Thyroid gland (tissue), 4 donors: ENCODE measurements at regions not wholly inside any gene's neighbourhood (a gene's known extent, or its start where the extent isn't known, plus 50 kb on each side); places are given as distances from the start of the nearest gene placed in this dataset.

Experiments used
- DNase-seq, 2 donors: peaks; one replicate each; pipeline ENCODE4 v3.0.0-alpha.2; 2019
- H3K27ac ChIP-seq, 3 donors: fragments of 200-600 bp; sonication (generic); 1 replicate in 2 of 3; 2 replicates in 1 of 3; pipeline ENCODE4 v1.5.1; 2016 to 2019; ENCODE audit warnings: mild to moderate bottlenecking in 1 of 3, moderate library complexity in 1 of 3
- H3K27me3 ChIP-seq: fragments of 200-600 bp; sonication (generic); one replicate; pipeline ENCODE4 v1.5.1; 2019
- H3K36me3 ChIP-seq, 2 donors: fragments of 200-600 bp; sonication (generic); one replicate each; pipeline ENCODE4 v1.5.1; 2016 to 2019
- H3K4me1 ChIP-seq, 2 donors: fragments of 200-600 bp; sonication (generic); one replicate each; pipeline ENCODE4 v1.5.1; 2017 to 2019
- H3K4me3 ChIP-seq, 3 donors: fragments of 200-600 bp; sonication (generic); replicated peaks in 1 of 3; 1 replicate in 2 of 3; 2 replicates in 1 of 3; pipeline ENCODE4 v1.5.1; 2016; ENCODE audit warnings: mild to moderate bottlenecking in 1 of 3
- H3K9me3 ChIP-seq: fragments of 200-600 bp; sonication (generic); one replicate; pipeline ENCODE4 v1.5.1; 2017
- POLR2A ChIP-seq, 2 donors: fragments of 450-650 bp; IDR thresholded peaks; one replicate each; pipeline ENCODE4 v1.6.1; 2017; ENCODE audit warnings: antibody characterized with exemption in 2 of 2, mild to moderate bottlenecking in 2 of 2, moderate library complexity in 1 of 2
- WGBS, 2 donors: methylation state at CpG; one replicate each; pipeline ENCODE4 v1.1.5; 2017; 5-methylcytosine and 5-hydroxymethylcytosine counted together
- intact Hi-C: fragments of 100-400 bp; cut with DNase I; formaldehyde crosslinking; loops from one replicate; pipeline ENCODE4 v1.15.1; 2023
- TF ChIP-seq, protein P1 (sequence below), 6 experiments: fragments of 200-600 bp in 3 of 6; fragments of 450-650 bp in 3 of 6; sonication (generic) in 3 of 6; IDR thresholded peaks; one replicate each; pipeline ENCODE4 v1.5.1; 2016 to 2019; ENCODE audit warnings: antibody characterized with exemption in 6 of 6, mild to moderate bottlenecking in 2 of 6, inconsistent platforms in 1 of 6, moderate library complexity in 1 of 6

GRCh38 chr20:41881466-41882046 lies 263.4 kb upstream of the CHD6 start:
- Histone ChIP-seq H3K36me3 (no peaks in the 10 kb centered on the region), H3K4me3 (no peak overlapping the region), H3K4me1 (no peaks in the 10 kb centered on the region), H3K27ac (no peak overlapping the region), H3K27me3 (no peaks in the 10 kb centered on the region), H3K9me3 (no peaks in the 10 kb centered on the region)
- intact Hi-C loops: no loop called here
- WGBS, 2 donors: 90 to 92% methylated on average over 1 of the region's 1 CpG
- no peak for TF ChIP-seq POLR2A (IDR thresholded peaks at IDR 0.05)
- TF ChIP-seq, protein P1, sequence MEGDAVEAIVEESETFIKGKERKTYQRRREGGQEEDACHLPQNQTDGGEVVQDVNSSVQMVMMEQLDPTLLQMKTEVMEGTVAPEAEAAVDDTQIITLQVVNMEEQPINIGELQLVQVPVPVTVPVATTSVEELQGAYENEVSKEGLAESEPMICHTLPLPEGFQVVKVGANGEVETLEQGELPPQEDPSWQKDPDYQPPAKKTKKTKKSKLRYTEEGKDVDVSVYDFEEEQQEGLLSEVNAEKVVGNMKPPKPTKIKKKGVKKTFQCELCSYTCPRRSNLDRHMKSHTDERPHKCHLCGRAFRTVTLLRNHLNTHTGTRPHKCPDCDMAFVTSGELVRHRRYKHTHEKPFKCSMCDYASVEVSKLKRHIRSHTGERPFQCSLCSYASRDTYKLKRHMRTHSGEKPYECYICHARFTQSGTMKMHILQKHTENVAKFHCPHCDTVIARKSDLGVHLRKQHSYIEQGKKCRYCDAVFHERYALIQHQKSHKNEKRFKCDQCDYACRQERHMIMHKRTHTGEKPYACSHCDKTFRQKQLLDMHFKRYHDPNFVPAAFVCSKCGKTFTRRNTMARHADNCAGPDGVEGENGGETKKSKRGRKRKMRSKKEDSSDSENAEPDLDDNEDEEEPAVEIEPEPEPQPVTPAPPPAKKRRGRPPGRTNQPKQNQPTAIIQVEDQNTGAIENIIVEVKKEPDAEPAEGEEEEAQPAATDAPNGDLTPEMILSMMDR (IDR thresholded peaks at IDR 0.05): no peak
- DNase-seq: no peak

- Histone ChIP-seq H3K36me3 (no peaks in the 10 kb centered on the region), H3K27me3 (no peaks in the 10 kb centered on the region), H3K9me3 (no peaks in the 10 kb centered on the region), H3K4me1 (no peaks in the 10 kb centered on the region), H3K4me3 (no peak overlapping the region), H3K27ac (no peak overlapping the region)
- no peak for TF ChIP-seq POLR2A (IDR thresholded peaks at IDR 0.05)
- TF ChIP-seq, protein P1 (IDR thresholded peaks at IDR 0.05): no peak
- intact Hi-C loops: no loop called here
- WGBS, 2 donors: 44 to 60% methylated on average over 2 of the region's 2 CpGs
- DNase-seq: no peak
Observed at GRCh38 chr20:41879123-41879522, 260.9 kb upstream of the CHD6 start.

- H3K9me3 ChIP-seq: no peaks in the 10 kb centered on the region
- H3K4me3 ChIP-seq: no peak overlapping the region
- no peak overlapping the region for H3K27ac ChIP-seq
- WGBS, 2 donors: 66 to 84% methylated on average over 4 of the region's 4 CpGs
- H3K36me3 ChIP-seq: no peaks in the 10 kb centered on the region
- H3K27me3 ChIP-seq: no peaks in the 10 kb centered on the region
- no peaks in the 10 kb centered on the region for H3K4me1 ChIP-seq
- intact Hi-C loops: no loop called here
- TF ChIP-seq, protein P1 (IDR thresholded peaks at IDR 0.05): no peak
- no peak for TF ChIP-seq POLR2A (IDR thresholded peaks at IDR 0.05)
- DNase-seq: no peak
Observed at GRCh38 chr20:41877911-41878310, 259.7 kb upstream of the CHD6 start.

DNA sequence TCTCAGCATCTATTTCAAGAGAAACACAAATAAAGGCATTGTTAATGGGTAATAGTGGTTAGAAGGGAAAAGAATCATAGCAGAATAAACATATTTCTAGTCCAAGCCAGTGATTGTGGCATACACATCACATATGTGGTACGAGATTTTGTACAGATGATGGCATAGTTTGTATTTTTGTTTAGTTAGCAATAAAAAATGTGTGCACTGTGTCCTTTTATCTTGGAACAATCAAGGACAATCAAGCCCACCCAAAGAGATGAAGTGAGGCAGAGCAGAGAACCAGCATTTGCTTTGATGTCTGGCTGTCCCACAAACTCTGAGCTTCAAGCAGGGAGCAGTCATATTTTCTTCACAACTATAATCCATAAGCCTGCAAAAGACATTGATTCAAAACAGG lies 256.5 kb upstream of the CHD6 start:
- Histone ChIP-seq H3K27ac (no peak overlapping the region), H3K9me3 (no peaks in the 10 kb centered on the region), H3K27me3 (no peaks in the 10 kb centered on the region), H3K36me3 (no peaks in the 10 kb centered on the region), H3K4me1 (no peaks in the 10 kb centered on the region), H3K4me3 (no peak overlapping the region)
- DNase-seq: no peak
- TF ChIP-seq, protein P1 (IDR thresholded peaks at IDR 0.05): no peak
- TF ChIP-seq POLR2A (IDR thresholded peaks at IDR 0.05): no peak
- 74 to 85% methylated on average over 1 of the region's 1 CpG for WGBS, 2 donors
- intact Hi-C loops: no loop called here

GRCh38 chr20:41872930-41873329 lies 254.8 kb upstream of the CHD6 start:
- 39 to 40% methylated on average over 4 of the region's 4 CpGs for WGBS, 2 donors
- H3K27me3 ChIP-seq: no peaks in the 10 kb centered on the region
- no peaks in the 10 kb centered on the region for H3K36me3 ChIP-seq
- DNase-seq: no peak
- no peaks in the 10 kb centered on the region for H3K9me3 ChIP-seq
- no peak overlapping the region for H3K27ac ChIP-seq
- intact Hi-C loops: no loop called here
- no peak overlapping the region for H3K4me3 ChIP-seq
- no peak for TF ChIP-seq POLR2A (IDR thresholded peaks at IDR 0.05)
- TF ChIP-seq, protein P1 (IDR thresholded peaks at IDR 0.05): no peak
- H3K4me1 ChIP-seq: no peaks in the 10 kb centered on the region
